Psoas muscle (tissue), 7 donors: ENCODE measurements at regions not wholly inside any gene's neighbourhood (a gene's known extent, or its start where the extent isn't known, plus 50 kb on each side); places are given as distances from the start of the nearest gene placed in this dataset.

Experiments used
- ATAC-seq, 4 donors: fragments of 200-7000 bp; cut with Tn5 transposase; one replicate each; pipeline ENCODE4 v1.9.1; 2020; ENCODE audit warnings: moderate library complexity in 3 of 4, mild to moderate bottlenecking in 2 of 4
- DNase-seq, 2 donors: peaks; one replicate each; pipeline ENCODE4 v3.0.0-alpha.2; 2020
- H3K27ac ChIP-seq: fragments of 200-600 bp; one replicate; pipeline ENCODE4 v1.8.0; 2022
- H3K27me3 ChIP-seq, 3 donors: fragments of 200-600 bp in 1 of 3; one replicate each; pipeline versions ENCODE4 v1.6.1 to v1.8.0; 2013 to 2022; ENCODE audit warnings: low read length in 2 of 3, mild to moderate bottlenecking in 2 of 3, moderate library complexity in 1 of 3; ENCODE audit not compliant: insufficient read depth in 3 of 3
- H3K36me3 ChIP-seq, 2 donors: fragments of 200-600 bp in 1 of 2; one replicate each; pipeline versions ENCODE4 v1.6.1 to v1.8.0; 2013 to 2022; ENCODE audit warnings: low read depth in 1 of 2, mild to moderate bottlenecking in 1 of 2, moderate library complexity in 1 of 2; ENCODE audit not compliant: insufficient read depth in 1 of 2
- H3K4me1 ChIP-seq: fragments of 200-600 bp; one replicate; pipeline ENCODE4 v1.8.0; 2022
- H3K4me3 ChIP-seq: fragments of 200-600 bp; one replicate; pipeline ENCODE4 v1.8.0; 2022; ENCODE audit warnings: mild to moderate bottlenecking
- H3K9me3 ChIP-seq: fragments of 200-600 bp; one replicate; pipeline ENCODE4 v1.8.0; 2022
- WGBS, 3 donors: extraction: QIAGEN DNeasy Blood & Tissue Kit; methylation state at CpG; one replicate each; pipeline versions ENCODE4 v1.1.6 to v1.1.7; 2013; 5-methylcytosine and 5-hydroxymethylcytosine counted together
- intact Hi-C, 2 donors: fragments of 100-400 bp; cut with DNase I; formaldehyde crosslinking; loops; one replicate each; pipeline versions ENCODE4 v1.11.0 to v1.14.2; 2022
- TF ChIP-seq, protein P1 (sequence below): fragments of 200-600 bp; IDR thresholded peaks from one replicate; pipeline ENCODE4 v1.8.0; 2022; ENCODE audit warnings: antibody characterized with exemption
- donor health status: healthy with polysubstance abuse.
- donor health status: DM: no; HTN: no; CAD: no; lungs with moderate emphysema.
- donor health status: Bipolar disorder and iron deficiency.
- donor health status: healthy.
- donor health status: DM: yes; HTN: yes; CAD: no.
- donor health status: DM: no; HTN: no; CAD: no.
- donor health status: DM: yes; HTN: yes; CAD: no.

DNA sequence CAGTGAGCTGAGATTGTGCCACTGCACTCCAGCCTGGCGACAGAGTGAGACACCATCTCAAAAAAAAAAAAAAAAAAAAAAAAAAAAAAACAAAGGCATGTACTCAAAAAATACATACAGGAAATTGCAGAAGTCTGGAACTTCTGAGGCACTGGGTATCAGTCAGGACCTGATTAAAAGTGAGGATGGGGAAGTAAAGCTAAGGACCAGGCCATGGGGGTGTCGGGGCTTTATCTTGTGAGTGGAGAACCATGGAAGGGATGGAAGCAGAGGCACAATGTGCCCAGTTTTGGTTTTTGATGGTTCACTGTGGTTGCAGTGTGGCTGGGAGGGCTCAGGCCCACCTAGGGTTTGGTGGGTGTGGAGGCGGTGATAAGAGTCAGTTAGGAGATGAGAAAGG is 212.7 kb upstream of the PIK3R1 start:
- no peaks in the 10 kb centered on the region for H3K27me3 ChIP-seq
- no peaks in the 10 kb centered on the region for H3K36me3 ChIP-seq
- H3K4me3 ChIP-seq: no peak overlapping the region
- no peak for ATAC-seq
- intact Hi-C loops: no loop called here
- 93 to 94% (median 94%) methylated on average over 3 of the region's 3 CpGs for WGBS, 3 donors
- no peaks in the 10 kb centered on the region for H3K9me3 ChIP-seq
- TF ChIP-seq, protein P1, sequence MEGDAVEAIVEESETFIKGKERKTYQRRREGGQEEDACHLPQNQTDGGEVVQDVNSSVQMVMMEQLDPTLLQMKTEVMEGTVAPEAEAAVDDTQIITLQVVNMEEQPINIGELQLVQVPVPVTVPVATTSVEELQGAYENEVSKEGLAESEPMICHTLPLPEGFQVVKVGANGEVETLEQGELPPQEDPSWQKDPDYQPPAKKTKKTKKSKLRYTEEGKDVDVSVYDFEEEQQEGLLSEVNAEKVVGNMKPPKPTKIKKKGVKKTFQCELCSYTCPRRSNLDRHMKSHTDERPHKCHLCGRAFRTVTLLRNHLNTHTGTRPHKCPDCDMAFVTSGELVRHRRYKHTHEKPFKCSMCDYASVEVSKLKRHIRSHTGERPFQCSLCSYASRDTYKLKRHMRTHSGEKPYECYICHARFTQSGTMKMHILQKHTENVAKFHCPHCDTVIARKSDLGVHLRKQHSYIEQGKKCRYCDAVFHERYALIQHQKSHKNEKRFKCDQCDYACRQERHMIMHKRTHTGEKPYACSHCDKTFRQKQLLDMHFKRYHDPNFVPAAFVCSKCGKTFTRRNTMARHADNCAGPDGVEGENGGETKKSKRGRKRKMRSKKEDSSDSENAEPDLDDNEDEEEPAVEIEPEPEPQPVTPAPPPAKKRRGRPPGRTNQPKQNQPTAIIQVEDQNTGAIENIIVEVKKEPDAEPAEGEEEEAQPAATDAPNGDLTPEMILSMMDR: no peak
- DNase-seq: no peak
- H3K4me1 ChIP-seq: no peaks in the 10 kb centered on the region
- H3K27ac ChIP-seq: no peak overlapping the region

GRCh38 chr5:68000805-68001204 is 214.8 kb upstream of the PIK3R1 start:
- DNase-seq (no peak), ATAC-seq (no peak)
- intact Hi-C loops: no loop called here
- Histone ChIP-seq H3K4me3 (no peak overlapping the region), H3K27ac (no peak overlapping the region), H3K4me1 (no peaks in the 10 kb centered on the region), H3K9me3 (no peaks in the 10 kb centered on the region), H3K27me3 (no peaks in the 10 kb centered on the region), H3K36me3 (no peaks in the 10 kb centered on the region)
- TF ChIP-seq, protein P1: no peak

DNA sequence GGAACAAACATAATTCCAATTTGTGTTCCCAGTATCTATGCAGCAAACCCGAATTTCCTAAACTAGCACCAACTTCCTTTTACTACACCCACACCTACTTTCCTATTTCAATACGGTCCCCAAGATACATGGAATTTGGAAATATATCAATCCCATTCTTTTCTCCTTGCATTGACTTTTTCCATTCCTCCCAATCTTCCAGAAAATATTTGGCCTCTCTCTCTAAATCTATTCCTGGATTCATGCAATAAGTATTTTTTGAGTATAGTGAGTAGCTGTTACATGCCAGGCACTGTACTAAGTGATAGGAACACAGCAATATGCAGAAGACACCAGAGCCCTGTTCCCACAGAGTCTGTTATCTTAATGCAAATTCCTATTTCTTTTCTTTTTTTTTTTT is 216.2 kb upstream of the PIK3R1 start:
- Histone ChIP-seq H3K4me1 (no peaks in the 10 kb centered on the region), H3K9me3 (no peaks in the 10 kb centered on the region), H3K27me3 (no peaks in the 10 kb centered on the region), H3K4me3 (no peak overlapping the region), H3K36me3 (no peaks in the 10 kb centered on the region), H3K27ac (no peak overlapping the region)
- 83 to 88% (median 85%) methylated on average over 2 of the region's 2 CpGs for WGBS, 3 donors
- intact Hi-C loops: no loop called here
- ATAC-seq: no peak
- DNase-seq: no peak
- TF ChIP-seq, protein P1: no peak

- no peaks in the 10 kb centered on the region for H3K27me3 ChIP-seq
- DNase-seq: peak in 1 of 2 donors; percentile 40
- H3K9me3 ChIP-seq: no peaks in the 10 kb centered on the region
- no peaks in the 10 kb centered on the region for H3K4me1 ChIP-seq
- TF ChIP-seq, protein P1: no peak
- no peak overlapping the region for H3K4me3 ChIP-seq
- no peaks in the 10 kb centered on the region for H3K36me3 ChIP-seq
- intact Hi-C loops: no loop called here
- 79 to 83% (median 82%) methylated on average over 7 of the region's 7 CpGs for WGBS, 3 donors
- ATAC-seq: peak in 3 of 4 donors; percentile 32 to 67 (median 54)
- H3K27ac ChIP-seq: no peak overlapping the region
Measured at GRCh38 chr5:67998709-67999261, 216.8 kb upstream of the PIK3R1 start.

DNA sequence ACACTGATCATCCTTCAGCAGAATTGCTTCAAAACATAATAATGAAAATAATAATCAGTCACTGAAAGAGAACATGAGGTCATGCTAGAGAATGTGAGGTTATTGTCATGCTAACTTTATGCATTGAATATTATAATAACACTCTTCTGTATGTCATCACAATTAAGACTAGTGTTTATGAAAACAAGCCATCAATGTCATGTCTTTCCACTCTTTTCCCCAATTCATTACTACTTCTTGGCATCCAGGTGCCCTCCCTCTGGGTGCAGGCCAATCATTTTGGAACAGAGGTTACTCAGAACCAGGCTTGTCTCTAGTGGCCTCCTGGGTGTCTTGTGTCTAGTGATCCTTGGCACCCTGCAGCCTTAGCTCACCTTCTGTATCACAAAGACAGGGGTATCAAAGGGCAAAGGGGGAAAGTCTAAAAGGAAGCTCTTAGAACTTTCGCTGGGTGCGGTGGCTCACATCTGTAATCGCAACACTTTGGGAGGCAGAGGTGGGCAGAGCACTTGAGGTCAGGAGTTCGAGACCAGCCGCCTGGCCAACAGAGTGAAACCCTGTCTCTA is 217.6 kb upstream of the PIK3R1 start:
- intact Hi-C loops: no loop called here
- H3K9me3 ChIP-seq: no peaks in the 10 kb centered on the region
- no peaks in the 10 kb centered on the region for H3K27me3 ChIP-seq
- TF ChIP-seq, protein P1: no peak
- DNase-seq (no peak), ATAC-seq (no peak)
- no peak overlapping the region for H3K4me3 ChIP-seq
- WGBS, 3 donors: 98 to 100% (median 99%) methylated on average over 3 to 4 of the region's 5 CpGs
- H3K4me1 ChIP-seq: peaks cover 2% of the 10 kb centered on the region
- H3K27ac ChIP-seq: no peak overlapping the region
- H3K36me3 ChIP-seq: no peaks in the 10 kb centered on the region
